WTC11 (cell line): ENCODE measurements at regions not wholly inside any gene's neighbourhood (a gene's known extent, or its start where the extent isn't known, plus 50 kb on each side); places are given as distances from the start of the nearest gene placed in this dataset.

Source experiments
- ATF2 ChIP-seq: sonication (generic); formaldehyde crosslinking; IDR thresholded peaks from 2 replicates; pipeline ENCODE4 v1.8.1; 2022; ENCODE audit warnings: low read depth, missing genetic modification reagents, borderline replicate concordance
- CTCF ChIP-seq: fragments of 200-600 bp; IDR thresholded peaks from 2 replicates; pipeline ENCODE4 v1.8.0; 2022; ENCODE audit warnings: antibody characterized with exemption

- TF ChIP-seq CTCF: no peak
- no peak for TF ChIP-seq ATF2
Observed at GRCh38 chr12:93113317-93114006, 184.4 kb upstream of the EEA1 start.
